ENCODE measurements at regions not wholly inside any gene's neighbourhood (a gene's known extent, or its start where the extent isn't known, plus 50 kb on each side); places are given as distances from the start of the nearest gene placed in this dataset.
"Not testable (repeated sequence)": the region's sequence is repeated elsewhere in the genome, so short reads cannot be mapped to it uniquely, and the experiment has no call there.

DNA sequence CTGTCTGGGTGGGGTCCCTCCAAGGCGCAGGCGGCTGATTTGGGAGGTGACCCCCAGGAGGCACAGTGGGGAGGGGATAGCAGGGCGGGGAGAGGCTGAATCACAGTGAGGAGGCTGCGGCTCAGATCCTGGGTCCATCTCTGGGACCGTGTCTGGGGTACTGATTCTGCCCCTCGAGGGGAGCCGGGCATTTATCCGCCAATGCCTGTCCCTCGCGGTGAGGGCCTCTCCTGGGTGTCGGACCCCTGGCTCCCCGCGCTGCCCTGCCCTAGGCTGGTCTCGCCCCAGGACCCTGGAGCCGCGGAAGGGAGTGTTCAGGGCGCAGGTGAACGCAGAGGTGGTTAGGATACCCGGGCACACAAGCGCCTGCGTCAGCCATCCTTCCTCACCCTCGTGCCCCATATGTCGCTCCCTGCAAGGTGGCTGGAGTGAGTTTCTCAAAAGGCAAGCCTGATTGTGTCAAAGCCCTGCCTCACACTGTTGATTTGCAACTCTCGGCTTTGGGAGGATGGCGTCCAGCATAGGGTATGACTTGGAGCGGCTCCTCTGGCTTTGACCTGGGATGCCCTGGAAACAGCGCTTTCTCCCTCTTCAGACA, 530.9 kb downstream of the PTPRU start:
- DNase-seq = no peak

DNA sequence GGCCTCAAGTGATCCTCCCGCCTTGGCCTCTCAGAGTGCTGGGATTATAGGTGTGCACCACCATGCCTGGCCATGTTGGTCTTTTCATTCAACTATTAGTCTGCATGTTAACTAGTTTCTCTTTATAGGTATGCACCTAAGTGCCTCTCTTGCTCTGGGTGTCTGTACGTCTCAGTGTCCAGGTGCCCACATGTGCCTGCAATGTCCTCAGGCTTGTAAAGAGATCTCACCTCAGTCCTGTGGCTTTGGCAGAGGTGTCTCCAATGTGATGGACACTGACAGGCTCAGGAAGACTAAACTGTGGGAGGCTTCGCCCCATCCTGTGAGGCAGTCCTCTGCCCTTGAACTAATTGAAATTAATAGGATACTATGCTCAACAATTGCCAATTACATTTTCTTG, 526.3 kb downstream of the PTPRU start:
- DNase-seq = no peak

DNA sequence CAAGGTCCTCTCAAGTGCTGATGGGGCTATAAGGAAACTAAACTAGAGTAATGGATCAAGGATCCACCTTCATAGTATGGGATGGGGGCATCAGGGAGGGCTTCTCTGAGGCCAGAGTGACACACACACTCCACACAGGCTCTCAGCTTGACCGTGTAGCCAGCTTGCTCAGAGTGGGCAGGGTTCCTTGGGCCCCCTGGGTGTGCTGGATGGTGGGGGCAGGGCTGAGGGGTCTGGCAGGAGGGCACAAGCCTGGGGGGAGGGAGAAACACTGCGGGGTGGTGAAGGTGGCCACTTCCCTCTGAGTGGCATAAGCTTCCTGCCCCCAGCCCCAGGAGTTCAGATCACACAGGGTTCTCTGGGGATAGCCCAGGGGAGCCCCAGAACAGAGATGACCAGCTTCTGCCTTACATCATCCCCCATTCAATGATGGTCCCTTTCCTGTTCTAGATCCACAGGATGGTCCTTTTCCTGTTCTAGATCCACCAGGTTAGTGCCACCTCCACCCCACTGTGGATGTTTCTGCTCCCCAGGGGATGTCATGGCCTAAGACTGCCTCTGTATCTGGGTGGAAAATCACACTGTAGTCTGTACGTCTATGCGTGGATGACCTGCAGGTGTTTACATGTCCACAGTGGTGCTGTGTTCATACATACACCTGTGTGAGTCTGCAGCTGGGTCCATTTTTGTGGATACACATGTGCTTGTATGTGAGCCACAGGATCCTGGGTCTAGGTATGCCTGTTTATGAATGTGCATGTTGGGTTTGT, 525.0 kb downstream of the PTPRU start:
- no peak for DNase-seq

DNA sequence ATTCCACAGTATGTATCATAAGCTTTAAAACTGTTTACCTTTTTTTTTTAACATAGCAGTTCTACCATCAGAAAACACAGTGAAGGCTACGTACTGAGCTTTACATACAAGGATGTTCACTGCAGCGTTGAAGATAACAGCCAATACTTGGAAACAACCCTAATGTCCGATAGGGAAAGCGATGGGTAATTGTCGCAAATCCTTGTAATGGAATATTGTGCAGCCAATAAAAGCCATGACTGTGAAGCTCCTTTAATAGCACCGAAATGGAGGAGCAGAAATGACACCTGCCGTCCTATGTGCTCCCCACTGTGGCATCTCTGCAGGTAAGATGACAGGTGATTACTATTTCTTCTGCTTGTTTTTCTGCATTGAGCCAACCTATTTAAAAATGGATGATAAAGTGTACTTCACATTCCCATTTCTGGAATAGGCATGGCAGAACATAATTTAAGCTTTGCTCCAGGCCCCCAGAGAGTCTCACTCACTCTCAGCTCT, 523.8 kb downstream of the PTPRU start:
- no peak for DNase-seq

DNA sequence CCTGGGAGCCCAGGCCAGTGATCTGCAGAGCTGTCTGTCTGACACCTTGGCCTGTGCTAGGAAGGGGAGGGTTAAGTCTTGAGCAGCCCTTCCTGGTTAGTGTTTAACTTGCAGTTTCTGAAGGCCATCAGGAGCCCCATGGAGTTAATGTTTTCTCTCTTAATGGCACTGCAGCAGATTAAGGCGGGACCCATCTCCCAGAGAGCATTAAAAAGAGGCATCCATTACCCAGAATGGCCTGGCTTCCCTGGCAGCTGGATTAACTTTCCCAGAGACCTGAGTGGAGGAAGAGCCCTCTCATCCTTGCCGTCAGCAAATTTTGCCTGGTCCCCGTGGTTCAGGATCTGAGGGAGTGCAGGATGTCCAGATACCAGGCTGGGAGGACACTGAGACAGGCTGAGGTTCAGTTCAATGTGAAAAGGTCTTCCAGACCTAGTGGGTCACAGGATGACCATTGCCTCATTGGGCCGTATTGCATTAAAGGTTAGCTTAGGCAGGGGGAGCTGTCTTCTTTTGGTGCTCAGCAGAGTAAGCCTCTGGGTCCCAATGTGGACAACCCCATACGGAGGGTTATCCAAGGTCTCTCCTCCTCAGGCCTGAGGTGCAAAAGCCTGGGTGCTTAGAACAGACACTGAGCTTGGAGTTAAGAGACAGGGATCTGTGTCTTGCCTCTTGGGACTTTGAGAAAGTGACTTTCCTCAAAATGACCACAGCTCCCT, 522.6 kb downstream of the PTPRU start:
- DNase-seq = no peak

DNA sequence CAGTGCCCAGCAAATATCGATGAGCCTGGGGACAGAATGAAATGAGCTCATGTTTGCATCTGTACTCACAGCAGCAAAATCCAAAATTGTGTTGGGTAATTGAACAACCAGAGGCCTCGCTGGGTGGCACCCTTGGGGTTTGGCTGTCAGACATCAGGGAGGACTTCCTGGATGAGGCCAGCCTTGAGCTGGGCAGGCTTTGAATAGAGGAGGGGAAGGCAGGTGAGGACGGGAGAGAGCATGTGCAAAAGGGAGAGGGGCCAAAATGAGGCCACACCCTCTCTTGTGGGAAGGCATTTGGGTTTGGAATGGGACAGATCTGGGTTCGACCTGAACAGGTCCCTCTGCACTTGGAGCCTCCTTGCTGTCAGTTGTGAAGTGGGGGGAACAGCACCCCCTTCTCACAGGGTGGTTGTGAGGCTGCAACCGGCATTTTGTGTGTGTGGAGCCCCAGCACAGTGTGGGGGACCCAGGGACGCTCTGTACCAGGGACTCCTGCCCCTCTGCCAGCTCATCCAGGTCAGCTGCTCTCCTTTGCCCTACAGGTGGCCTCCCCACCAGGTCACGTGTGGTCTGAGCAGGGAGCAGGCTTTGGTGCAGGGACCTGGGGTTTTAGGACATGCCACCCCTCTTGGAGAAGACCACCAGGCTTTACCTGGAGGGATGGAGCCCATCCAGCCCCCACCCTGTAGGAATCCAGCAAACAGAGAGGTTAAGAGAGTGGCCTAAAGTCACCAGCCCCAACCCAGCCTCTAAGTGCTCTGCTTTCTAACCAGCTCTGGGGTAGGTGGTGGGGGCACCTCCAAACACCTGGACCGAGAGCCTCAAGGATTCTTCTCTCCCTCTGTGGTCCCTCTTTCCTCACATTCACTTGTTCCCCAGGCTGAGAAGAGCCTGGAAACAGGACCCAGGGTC, 521.8 kb downstream of the PTPRU start:
- DNase-seq = no peak

DNA sequence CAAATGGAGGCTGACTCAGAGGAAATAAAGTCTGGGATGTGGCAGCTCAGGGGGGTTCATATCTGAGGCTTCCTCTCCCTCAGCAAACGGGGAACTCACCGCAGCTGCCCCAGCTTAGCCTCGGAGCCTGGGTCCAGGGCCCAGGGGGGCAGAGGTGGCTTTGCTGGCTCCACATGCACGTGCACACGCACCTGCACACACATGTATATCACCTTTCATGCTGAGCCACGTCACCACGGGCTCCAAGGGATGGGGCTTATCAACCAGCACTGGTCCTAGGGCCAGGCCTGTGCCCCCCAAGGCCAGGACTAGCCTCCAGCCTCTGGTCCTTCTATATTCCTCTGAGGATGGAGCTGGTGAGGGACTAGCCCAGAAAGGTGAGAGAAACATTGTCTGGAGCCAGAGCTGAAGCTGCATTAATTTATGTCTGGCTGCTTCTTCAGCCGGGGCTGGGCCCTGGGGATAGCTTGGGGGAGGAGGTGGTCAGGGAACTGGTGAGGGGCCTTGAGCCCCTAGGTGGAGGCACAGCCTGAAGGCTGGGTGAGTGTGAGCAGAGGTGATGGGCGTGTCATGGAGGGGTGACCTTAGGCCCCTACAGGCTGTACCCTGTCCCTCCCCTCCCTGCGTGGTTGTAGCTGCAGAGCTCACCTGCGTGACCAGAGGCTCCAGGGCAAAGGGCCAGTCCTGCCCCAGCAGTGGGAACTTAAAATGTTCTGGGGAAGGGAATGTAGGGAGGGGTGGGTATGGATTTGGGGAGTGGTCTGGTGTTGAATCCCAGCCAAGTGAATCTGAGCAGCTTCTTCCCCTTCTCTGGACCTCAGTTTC, 520.8 kb downstream of the PTPRU start:
- no peak for DNase-seq

DNA sequence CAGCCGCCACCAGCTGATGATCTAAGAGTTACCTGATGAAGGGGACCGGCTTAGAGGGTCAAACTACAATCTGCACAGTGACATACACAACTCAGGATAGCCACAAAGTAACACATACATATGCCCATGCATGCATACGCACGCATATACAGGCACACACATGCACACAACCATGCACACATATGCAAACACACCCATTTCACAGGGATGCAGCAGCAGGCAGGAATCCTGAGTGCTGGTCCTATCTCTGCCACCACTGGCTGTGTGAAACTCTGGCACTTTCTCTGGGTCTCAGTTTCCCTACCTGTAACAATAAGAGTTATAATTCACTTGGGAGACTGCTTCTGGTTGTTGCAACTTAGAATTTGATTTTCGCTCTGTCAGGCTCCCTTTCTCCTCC, 520.2 kb downstream of the PTPRU start:
- no peak for DNase-seq

DNA sequence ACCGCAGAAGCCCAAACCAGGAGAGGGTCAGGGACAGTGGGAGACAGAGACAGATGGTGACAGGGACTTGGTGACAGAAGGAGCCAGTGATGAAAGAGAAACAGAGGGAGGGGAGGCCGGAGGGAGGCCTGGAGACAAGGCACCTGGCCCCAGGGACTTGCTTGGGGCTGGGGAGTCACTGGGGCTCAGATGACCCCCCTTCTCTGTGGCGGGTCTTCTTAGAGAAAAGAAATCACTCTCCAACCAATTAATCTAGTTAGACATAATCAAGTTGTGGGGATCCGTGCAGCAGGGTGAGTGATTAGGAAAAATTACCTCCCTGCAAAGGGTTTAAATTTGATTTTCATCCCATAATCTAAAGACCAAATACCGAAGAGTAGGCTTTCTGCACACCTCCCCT, 519.8 kb downstream of the PTPRU start:
- DNase-seq = no peak

DNA sequence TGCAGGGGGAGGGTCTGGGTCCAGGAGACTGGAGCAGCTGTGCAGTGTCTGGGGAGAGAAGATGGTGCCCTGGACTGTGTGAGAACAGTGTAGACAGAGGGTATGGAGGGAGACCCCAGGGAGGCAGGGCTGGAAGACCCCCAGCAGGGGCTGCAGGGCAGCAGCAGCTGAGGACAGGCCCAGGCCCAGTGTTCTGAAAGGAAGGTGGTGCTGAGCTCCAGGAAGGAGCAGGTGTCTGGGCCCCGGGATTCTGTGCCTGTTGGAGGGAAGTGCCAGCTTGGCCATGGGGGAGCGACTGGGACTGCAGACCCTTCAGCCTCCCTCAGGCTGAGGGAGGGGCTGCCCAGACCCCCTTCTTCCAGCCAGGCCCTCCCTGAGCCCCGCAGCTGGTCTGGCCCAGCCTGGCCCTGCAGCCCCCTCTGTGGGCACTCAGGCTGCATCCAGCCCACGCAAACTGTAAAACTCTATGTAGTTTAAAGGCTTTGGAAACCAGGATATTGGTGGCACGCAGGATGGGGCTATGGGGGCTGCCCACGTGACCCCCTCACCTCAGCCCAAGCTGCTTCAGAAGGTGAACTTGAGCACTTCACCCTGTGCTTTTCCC, 519.2 kb downstream of the PTPRU start:
- not testable (repeated sequence) for DNase-seq

DNA sequence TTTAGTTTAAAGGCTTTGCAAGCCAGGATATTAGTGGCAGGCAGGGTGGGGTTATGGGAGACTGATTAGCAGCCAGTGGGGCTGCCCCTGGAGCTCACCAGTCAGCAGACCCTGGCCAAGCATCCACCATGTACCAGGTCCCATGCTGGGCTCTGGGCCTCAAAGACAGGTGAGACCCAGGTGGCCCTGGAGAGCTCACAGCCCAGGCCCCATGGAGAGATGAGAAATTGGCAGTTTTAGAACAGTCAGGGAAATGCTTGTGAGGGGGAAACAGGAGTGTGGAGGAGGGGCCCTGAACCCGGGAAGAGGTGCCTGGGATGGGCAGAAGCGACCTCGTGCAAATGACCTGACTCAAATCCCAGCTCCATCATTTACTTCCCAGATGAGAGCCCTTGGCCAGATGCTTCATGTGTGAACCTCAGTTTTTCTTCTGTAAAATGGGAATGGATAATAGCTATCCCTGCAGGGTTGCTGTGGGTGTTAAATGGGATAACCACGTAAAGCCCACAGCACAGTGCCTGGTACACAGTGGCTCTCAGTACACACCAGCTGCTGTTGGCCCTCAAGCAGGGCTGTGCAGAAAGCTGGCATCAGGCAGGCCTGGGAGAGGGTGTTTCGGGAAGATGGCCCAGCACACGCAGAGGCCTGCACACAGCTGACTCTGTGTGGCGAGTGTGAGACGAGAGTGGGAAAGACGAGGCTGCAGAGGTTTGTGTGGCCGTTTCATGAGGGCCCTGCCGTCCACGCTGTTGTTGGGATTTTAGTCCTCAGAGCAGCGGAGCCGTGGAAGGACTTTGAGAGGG, 518.5 kb downstream of the PTPRU start:
- no peak for DNase-seq

DNA sequence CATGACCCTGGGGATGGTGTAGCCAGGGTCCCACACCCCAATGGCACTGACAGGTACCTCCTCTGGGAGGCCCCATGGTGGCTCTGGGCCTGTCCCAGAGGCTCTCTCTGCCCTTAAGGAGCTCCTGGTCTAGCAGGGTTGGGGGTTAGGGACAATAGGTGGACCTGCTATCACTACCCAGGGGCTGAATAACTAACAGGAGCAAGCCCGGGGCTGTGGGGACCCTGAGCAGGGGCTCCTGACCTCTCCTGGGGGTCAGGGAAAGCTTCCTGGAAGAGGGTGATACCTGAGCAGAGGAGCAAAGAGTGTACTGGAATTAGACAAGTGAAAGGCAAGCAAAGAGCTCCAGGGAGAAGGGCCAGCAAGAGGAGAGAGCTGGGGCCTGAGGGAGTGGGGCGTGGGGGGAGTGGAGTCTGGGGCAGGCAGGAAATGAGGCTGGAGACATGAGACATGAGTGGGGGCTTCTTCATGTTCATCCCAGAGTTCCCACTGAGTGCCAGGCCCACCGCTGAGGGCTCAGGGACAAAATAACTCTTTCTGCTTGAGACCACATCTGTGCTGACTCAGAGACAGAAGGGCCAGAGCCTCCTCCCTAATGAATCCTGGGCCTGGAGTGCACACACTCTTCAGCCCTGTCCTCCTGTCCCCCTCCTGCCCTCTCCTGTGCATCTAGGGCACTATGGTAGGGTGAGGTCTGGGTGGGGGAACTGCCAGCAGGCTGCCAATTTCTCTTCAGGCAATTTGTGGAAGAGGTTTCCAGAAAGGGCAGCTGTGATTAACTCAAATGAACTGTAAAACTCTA, 517.6 kb downstream of the PTPRU start:
- no peak for DNase-seq

DNA sequence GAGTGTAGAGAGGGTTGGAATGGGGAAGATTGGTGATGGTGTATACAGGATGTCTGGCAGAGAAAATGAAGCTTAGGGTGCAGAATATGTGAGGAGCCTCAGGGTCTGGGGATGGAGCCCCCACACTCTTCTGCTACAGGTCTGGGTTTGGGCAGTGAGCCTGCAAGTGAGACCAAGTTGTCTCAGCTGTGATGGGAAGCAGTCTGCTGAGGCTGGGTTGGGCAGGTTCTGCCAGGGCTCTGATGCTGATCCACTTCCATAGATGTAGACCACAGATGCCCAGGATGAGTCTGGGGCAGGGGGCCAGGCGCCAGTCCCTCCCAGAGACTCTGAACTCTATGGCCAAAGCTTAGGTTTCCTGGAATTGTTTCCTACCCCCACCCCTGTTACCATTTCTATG, 516.9 kb downstream of the PTPRU start:
- DNase-seq = no peak

DNA sequence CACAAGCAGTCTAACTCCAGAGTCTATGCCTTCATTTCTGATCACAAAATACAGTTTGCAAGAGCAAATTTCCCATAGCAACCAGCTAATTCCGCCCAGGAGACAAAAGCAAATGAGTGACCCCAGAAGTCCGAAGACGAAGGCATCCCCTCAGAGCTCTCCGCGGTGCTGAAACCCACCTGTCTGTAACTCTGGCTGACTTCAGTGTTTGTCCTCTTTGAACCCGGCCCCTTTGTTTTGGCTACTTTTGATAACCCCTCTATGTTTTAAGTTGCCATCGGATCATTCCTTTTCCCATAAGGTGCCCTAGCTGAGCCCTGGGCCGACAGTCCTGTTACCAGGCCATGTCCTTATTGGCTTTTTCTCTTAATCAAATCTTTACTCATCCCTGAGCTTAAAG, 515.8 kb downstream of the PTPRU start:
- no peak for DNase-seq

DNA sequence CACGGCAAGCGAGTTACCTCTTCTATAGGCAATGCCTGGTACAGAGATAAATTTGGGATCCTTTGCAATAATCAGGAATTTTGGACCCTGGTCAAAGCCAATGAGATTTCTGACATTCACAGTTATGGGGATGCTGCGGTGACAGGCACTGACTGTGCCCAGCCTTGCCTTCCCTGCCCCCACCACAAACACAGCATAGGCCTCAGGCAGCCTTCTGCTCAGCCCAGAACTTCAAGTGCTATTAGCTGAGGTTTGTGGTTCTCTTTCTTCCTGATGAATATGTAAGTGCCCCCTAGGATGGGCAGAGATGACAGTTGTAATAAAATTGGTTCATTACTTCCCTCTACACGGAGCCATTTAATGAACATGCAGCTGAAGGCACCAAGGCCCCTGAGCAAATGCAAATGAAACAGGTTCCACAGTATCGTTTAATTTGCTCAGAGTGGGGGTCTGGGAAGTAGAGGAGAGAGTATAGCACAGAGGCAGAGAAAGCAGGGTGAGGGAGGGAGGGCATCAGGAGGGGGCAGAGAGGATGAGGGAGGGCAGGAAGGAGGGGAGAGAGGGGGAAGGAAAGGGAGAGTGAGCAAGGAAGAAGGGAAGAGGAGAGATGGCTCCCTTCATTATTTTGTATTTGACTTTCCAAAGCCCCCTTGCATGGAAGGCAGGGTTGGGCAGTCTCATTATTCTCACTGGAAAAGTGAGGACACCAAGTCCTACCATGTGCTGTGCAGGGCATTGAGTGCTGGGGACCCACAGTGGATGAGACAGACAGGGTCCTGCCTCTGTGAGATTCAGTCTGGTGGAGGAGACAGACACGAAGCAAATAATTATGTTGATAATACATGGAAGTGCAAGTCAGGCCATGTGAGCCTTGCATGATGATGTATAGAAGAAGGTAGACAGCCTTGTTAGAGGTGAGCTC, 513.0 kb downstream of the PTPRU start:
- DNase-seq = no peak

DNA sequence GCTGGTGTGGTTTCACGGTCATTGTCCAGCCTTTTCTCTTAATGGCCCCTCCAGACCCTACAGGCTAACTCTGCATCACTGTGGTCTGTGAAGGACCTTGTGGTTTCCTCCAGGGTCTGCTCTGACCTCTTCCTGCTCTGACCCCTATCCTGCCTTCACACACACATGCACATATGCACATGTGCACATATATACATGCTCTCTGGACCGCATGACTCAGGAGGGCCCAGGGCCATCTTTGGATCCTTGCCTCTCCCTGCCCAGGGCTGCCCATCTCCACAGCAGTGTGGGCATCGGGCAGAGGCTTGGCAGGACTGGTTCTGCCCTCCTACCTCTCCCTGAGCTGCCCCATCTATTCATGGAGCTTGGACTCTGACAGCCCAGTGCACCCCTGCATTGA, 510.9 kb downstream of the PTPRU start:
- no peak for DNase-seq

DNA sequence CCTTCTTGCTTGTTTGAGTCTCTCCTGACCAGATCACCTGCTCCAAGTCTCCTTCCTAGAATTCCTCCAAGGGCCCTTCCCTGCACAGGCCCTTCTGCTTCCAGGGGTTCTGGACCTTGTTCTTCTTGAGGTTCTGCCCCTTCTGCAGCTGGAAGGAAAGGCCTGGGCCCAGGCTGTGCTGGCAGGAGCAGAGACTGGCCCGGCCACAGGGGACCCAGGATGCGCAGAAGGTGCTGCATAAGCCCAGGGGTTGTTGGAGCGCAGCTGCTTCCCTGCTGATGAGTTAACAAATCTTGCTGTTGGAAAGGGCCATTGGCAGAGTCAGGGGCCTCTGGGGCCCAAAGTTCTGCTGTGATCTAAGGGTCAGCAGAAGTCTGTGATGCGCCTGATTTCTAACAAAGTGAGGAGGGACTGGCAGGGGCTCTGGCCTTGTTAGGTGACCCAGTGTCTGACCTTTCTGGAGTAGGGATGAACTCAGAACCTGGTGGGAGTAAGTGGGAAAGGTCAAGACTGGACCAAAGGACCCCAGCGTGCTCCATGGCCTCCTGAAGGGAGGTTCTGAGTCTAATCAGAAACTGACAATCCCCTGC, 509.8 kb downstream of the PTPRU start:
- DNase-seq = no peak
